ENCODE measurements at regions not wholly inside any gene's neighbourhood (a gene's known extent, or its start where the extent isn't known, plus 50 kb on each side); places are given as distances from the start of the nearest gene placed in this dataset.
A peak's percentile ranks its signal among the peaks of the same experiment; 100 is the strongest.
"Not testable (repeated sequence)": the region's sequence is repeated elsewhere in the genome, so short reads cannot be mapped to it uniquely, and the experiment has no call there.

DNA sequence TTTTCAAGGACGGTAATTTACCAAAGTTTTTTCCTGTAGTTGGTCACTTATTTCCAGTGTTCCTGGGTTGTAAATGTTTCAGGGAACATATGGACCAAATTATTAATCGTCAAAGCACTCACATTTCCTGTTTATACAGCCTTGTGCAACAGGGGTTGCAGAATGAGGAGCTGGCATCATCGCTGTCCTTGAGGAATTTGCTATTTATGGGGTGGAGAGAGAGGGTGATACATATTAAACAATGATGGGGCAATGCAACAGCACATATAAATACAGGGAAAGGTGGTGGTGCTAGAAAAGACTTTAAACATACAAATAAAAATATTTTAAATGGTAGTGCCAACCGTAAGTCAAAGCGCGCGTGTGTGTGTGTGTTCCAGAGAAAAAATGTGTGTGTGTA lies 369.8 kb downstream of the NPHP4 start:
- Mint-ChIP-seq H3K27ac (no peak overlapping the region), H3K27me3 (peaks cover 1% of the 10 kb centered on the region), H3K4me3 (no peak overlapping the region), H3K4me1 (ENCODE audit: low read depth) (no peaks in the 10 kb centered on the region), H3K9me3 (ENCODE audit: low read depth) (no peaks in the 10 kb centered on the region), H3K36me3 (no peaks in the 10 kb centered on the region)

GRCh38 chr1:5621692-5622091 lies 370.5 kb downstream of the NPHP4 start:
- H3K27me3 Mint-ChIP-seq, result peaks cover 8% of the 10 kb centered on the region

GRCh38 chr1:5620997-5621396 lies 371.2 kb downstream of the NPHP4 start:
- Mint-ChIP-seq H3K27ac (no peak overlapping the region), H3K4me3 (no peak overlapping the region), H3K9me3 (ENCODE audit: low read depth) (no peaks in the 10 kb centered on the region), H3K27me3 (peaks cover 11% of the 10 kb centered on the region), H3K4me1 (ENCODE audit: low read depth) (no peaks in the 10 kb centered on the region), H3K36me3 (no peaks in the 10 kb centered on the region)

More at GRCh38 chr1:5621692-5622091, 370.5 kb downstream of the NPHP4 start:
- no peaks in the 10 kb centered on the region for H3K36me3 Mint-ChIP-seq
- H3K9me3 Mint-ChIP-seq (ENCODE audit: low read depth), result no peaks in the 10 kb centered on the region
- no peak overlapping the region for H3K4me3 Mint-ChIP-seq
- H3K4me1 Mint-ChIP-seq (ENCODE audit: low read depth), result no peaks in the 10 kb centered on the region
- H3K27ac Mint-ChIP-seq, result no peak overlapping the region

- no peak overlapping the region for H3K4me3 Mint-ChIP-seq
- H3K27ac Mint-ChIP-seq, result no peak overlapping the region
- no peaks in the 10 kb centered on the region for H3K9me3 Mint-ChIP-seq (ENCODE audit: low read depth)
- H3K36me3 Mint-ChIP-seq, result no peaks in the 10 kb centered on the region
- peaks cover 11% of the 10 kb centered on the region for H3K27me3 Mint-ChIP-seq
- H3K4me1 Mint-ChIP-seq (ENCODE audit: low read depth), result no peaks in the 10 kb centered on the region
Measured at GRCh38 chr1:5620418-5620817, 371.8 kb downstream of the NPHP4 start.

DNA sequence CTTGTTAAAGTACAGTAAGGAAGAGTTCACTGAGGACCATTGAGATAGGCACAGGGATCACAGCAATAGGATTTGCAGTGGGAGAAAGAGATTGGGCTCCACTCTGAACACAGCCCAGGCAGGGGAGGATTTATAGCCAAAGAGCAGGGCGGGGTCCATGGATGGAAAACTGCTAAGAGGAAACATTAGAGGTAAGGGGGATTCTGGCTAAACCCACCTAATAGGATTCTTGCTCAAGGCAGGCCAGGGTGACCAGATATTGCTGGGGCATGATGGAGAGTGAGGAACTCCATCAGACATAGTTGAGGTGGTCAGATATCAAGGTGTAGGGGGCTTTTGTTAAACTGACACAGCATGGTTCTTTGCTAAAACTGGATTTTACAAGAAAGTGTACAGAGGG lies 372.8 kb downstream of the NPHP4 start:
- H3K4me1 Mint-ChIP-seq (ENCODE audit: low read depth), result no peaks in the 10 kb centered on the region
- H3K27ac Mint-ChIP-seq, result no peak overlapping the region
- no peaks in the 10 kb centered on the region for H3K36me3 Mint-ChIP-seq
- no peak overlapping the region for H3K4me3 Mint-ChIP-seq
- peaks cover 13% of the 10 kb centered on the region for H3K27me3 Mint-ChIP-seq
- no peaks in the 10 kb centered on the region for H3K9me3 Mint-ChIP-seq (ENCODE audit: low read depth)

GRCh38 chr1:5617546-5617945 lies 374.7 kb downstream of the NPHP4 start:
- Mint-ChIP-seq H3K36me3 (no peaks in the 10 kb centered on the region), H3K4me1 (ENCODE audit: low read depth) (no peaks in the 10 kb centered on the region), H3K9me3 (ENCODE audit: low read depth) (no peaks in the 10 kb centered on the region), H3K4me3 (no peak overlapping the region), H3K27ac (no peak overlapping the region), H3K27me3 (peaks cover 27% of the 10 kb centered on the region)

DNA sequence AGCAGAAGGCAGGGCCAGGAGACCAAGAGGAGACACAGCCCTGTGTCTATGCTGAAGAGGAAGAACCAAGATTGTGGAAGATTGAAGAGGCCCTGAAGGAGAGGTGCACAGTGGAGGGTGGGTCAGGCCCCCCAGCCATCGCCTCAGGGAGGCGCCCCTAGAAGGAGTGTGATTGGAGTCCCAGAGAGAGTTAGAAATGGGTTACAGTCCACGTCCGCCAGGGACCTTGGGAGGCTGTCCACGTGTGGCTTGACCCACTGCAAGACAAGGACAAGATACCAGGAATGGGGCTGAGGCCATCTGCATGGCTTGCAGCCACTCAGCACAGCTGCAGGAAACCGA lies 375.1 kb downstream of the NPHP4 start:
- H3K4me3 Mint-ChIP-seq, result no peak overlapping the region
- no peaks in the 10 kb centered on the region for H3K4me1 Mint-ChIP-seq (ENCODE audit: low read depth)
- no peaks in the 10 kb centered on the region for H3K9me3 Mint-ChIP-seq (ENCODE audit: low read depth)
- no peaks in the 10 kb centered on the region for H3K36me3 Mint-ChIP-seq
- H3K27me3 Mint-ChIP-seq, result peaks cover 27% of the 10 kb centered on the region
- no peak overlapping the region for H3K27ac Mint-ChIP-seq

GRCh38 chr1:5616366-5617178 lies 375.7 kb downstream of the NPHP4 start:
- no peak overlapping the region for H3K27ac Mint-ChIP-seq
- no peak overlapping the region for H3K4me3 Mint-ChIP-seq
- H3K4me1 Mint-ChIP-seq (ENCODE audit: low read depth), result no peaks in the 10 kb centered on the region
- H3K36me3 Mint-ChIP-seq, result no peaks in the 10 kb centered on the region
- H3K27me3 Mint-ChIP-seq, result peaks cover 26% of the 10 kb centered on the region
- H3K9me3 Mint-ChIP-seq (ENCODE audit: low read depth), result no peaks in the 10 kb centered on the region

- Mint-ChIP-seq H3K27ac (no peak overlapping the region), H3K4me1 (ENCODE audit: low read depth) (no peaks in the 10 kb centered on the region), H3K4me3 (no peak overlapping the region), H3K36me3 (no peaks in the 10 kb centered on the region), H3K9me3 (ENCODE audit: low read depth) (no peaks in the 10 kb centered on the region), H3K27me3 (peaks cover 31% of the 10 kb centered on the region)
Measured at GRCh38 chr1:5615076-5615475, 377.1 kb downstream of the NPHP4 start.

- H3K4me3 Mint-ChIP-seq, result no peak overlapping the region
- H3K27ac Mint-ChIP-seq, result no peak overlapping the region
- H3K9me3 Mint-ChIP-seq (ENCODE audit: low read depth), result no peaks in the 10 kb centered on the region
- H3K4me1 Mint-ChIP-seq (ENCODE audit: low read depth), result no peaks in the 10 kb centered on the region
- no peaks in the 10 kb centered on the region for H3K36me3 Mint-ChIP-seq
- H3K27me3 Mint-ChIP-seq, result peaks cover 34% of the 10 kb centered on the region
Measured at GRCh38 chr1:5613900-5614299, 378.3 kb downstream of the NPHP4 start.

GRCh38 chr1:5611851-5612250 lies 380.4 kb downstream of the NPHP4 start:
- Mint-ChIP-seq H3K27me3 (peaks cover 29% of the 10 kb centered on the region), H3K27ac (no peak overlapping the region), H3K36me3 (no peaks in the 10 kb centered on the region), H3K9me3 (ENCODE audit: low read depth) (no peaks in the 10 kb centered on the region), H3K4me3 (no peak overlapping the region), H3K4me1 (ENCODE audit: low read depth) (no peaks in the 10 kb centered on the region)

DNA sequence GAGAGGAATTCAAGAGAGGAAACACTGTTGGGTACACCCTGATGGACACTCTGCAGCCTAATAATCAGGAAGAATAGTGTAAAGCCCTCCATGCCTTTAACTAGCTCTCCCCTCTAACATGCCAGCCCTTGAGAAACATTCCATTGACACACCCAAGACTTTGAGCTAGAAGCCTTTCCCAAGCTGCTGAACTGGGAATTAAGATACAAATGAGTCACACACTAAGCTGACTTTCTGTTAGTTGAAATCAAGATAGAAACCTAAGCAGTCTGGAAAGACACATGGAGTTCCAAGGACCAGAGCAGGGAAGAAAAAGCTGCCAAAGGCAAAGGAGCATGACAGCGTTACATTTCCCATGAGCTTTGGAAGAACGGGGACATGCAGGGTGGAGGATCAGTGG lies 380.8 kb downstream of the NPHP4 start:
- H3K4me1 Mint-ChIP-seq (ENCODE audit: low read depth), result no peaks in the 10 kb centered on the region
- H3K4me3 Mint-ChIP-seq, result no peak overlapping the region
- H3K27ac Mint-ChIP-seq, result peak overlapping the region; percentile 19

GRCh38 chr1:5610432-5610831 lies 381.8 kb downstream of the NPHP4 start:
- no peak overlapping the region for H3K27ac Mint-ChIP-seq
- H3K36me3 Mint-ChIP-seq, result no peaks in the 10 kb centered on the region
- H3K4me1 Mint-ChIP-seq (ENCODE audit: low read depth), result no peaks in the 10 kb centered on the region
- no peaks in the 10 kb centered on the region for H3K9me3 Mint-ChIP-seq (ENCODE audit: low read depth)
- no peak overlapping the region for H3K4me3 Mint-ChIP-seq
- H3K27me3 Mint-ChIP-seq, result peaks cover 24% of the 10 kb centered on the region

More for the DNA sequence above, 380.8 kb downstream of the NPHP4 start:
- peaks cover 27% of the 10 kb centered on the region for H3K27me3 Mint-ChIP-seq
- no peaks in the 10 kb centered on the region for H3K9me3 Mint-ChIP-seq (ENCODE audit: low read depth)
- H3K36me3 Mint-ChIP-seq, result no peaks in the 10 kb centered on the region

- no peak overlapping the region for H3K27ac Mint-ChIP-seq
- no peak overlapping the region for H3K4me3 Mint-ChIP-seq
- no peaks in the 10 kb centered on the region for H3K9me3 Mint-ChIP-seq (ENCODE audit: low read depth)
- H3K36me3 Mint-ChIP-seq, result no peaks in the 10 kb centered on the region
- no peaks in the 10 kb centered on the region for H3K4me1 Mint-ChIP-seq (ENCODE audit: low read depth)
- peaks cover 14% of the 10 kb centered on the region for H3K27me3 Mint-ChIP-seq
Measured at GRCh38 chr1:5603353-5604104, 388.7 kb downstream of the NPHP4 start.

DNA sequence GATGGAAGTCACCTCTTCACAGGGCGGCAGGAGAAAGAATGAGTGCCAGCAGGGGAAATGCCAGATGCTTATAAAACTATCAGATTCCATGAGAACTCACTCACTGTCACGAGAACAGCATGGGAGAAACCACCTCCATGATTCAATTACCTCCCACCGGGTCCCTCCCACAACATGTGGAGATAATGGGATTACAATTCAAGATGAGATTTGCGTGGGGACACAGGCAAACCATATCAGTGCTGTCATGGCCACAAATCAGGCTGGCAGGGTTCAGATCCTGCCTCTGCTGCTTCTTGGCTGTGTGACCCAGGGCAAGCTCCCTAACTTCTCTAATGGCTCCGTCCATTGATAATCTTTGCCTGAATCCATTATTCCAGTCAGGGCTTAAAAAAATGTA lies 389.5 kb downstream of the NPHP4 start:
- not testable (repeated sequence) for H3K4me3 Mint-ChIP-seq; H3K27ac Mint-ChIP-seq; H3K9me3 Mint-ChIP-seq (ENCODE audit: low read depth); H3K4me1 Mint-ChIP-seq (ENCODE audit: low read depth); H3K36me3 Mint-ChIP-seq
- H3K27me3 Mint-ChIP-seq, result peaks cover 14% of the 10 kb centered on the region

All from activated naive CD8-positive, alpha-beta T cell (primary cell).